Hindlimb muscle (tissue), 1 donor: ENCODE measurements at regions not wholly inside any gene's neighbourhood (a gene's known extent, or its start where the extent isn't known, plus 50 kb on each side); places are given as distances from the start of the nearest gene placed in this dataset.

Experiments
- DNase-seq: peaks from one replicate; pipeline ENCODE4 v3.0.0-alpha.2; 2013

GRCh38 chr16:5505091-5505887, 407.7 kb upstream of the EEF2KMT start:
- no peak for DNase-seq

- DNase-seq, result no peak
Measured at GRCh38 chr16:5504064-5504781, 406.6 kb upstream of the EEF2KMT start.

- no peak for DNase-seq
Measured at GRCh38 chr16:5502944-5503343, 405.3 kb upstream of the EEF2KMT start.

GRCh38 chr16:5502467-5502869, 404.9 kb upstream of the EEF2KMT start:
- DNase-seq, result no peak

- no peak for DNase-seq
Measured at GRCh38 chr16:5500526-5500925, 402.9 kb upstream of the EEF2KMT start.

GRCh38 chr16:5498562-5498961, 401.0 kb upstream of the EEF2KMT start:
- no peak for DNase-seq

- no peak for DNase-seq
Measured at GRCh38 chr16:5496013-5496412, 398.4 kb upstream of the EEF2KMT start.

- no peak for DNase-seq
Measured at GRCh38 chr16:5490499-5490898, 392.9 kb upstream of the EEF2KMT start.

GRCh38 chr16:5488581-5488980, 391.0 kb upstream of the EEF2KMT start:
- no peak for DNase-seq

- no peak for DNase-seq
Measured at GRCh38 chr16:5487728-5488127, 390.1 kb upstream of the EEF2KMT start.

GRCh38 chr16:5482256-5482655, 384.7 kb upstream of the EEF2KMT start:
- no peak for DNase-seq

GRCh38 chr16:5480431-5481195, 383.0 kb upstream of the EEF2KMT start:
- no peak for DNase-seq

- no peak for DNase-seq
Measured at GRCh38 chr16:5479926-5480325, 382.3 kb upstream of the EEF2KMT start.

- DNase-seq, result no peak
Measured at GRCh38 chr16:5478036-5478435, 380.4 kb upstream of the EEF2KMT start.

GRCh38 chr16:5477251-5477650, 379.7 kb upstream of the EEF2KMT start:
- DNase-seq, result no peak

- no peak for DNase-seq
Measured at GRCh38 chr16:5472552-5472951, 375.0 kb upstream of the EEF2KMT start.

- DNase-seq, result no peak
Measured at GRCh38 chr16:5468488-5468887, 370.9 kb upstream of the EEF2KMT start.

GRCh38 chr16:5467552-5467951, 370.0 kb upstream of the EEF2KMT start:
- DNase-seq, result no peak

GRCh38 chr16:5466551-5466950, 369.0 kb upstream of the EEF2KMT start:
- no peak for DNase-seq

GRCh38 chr16:5465714-5466113, 368.1 kb upstream of the EEF2KMT start:
- DNase-seq, result no peak

- no peak for DNase-seq
Measured at GRCh38 chr16:5463820-5464219, 366.2 kb upstream of the EEF2KMT start.

GRCh38 chr16:5461574-5461973, 364.0 kb upstream of the EEF2KMT start:
- DNase-seq, result no peak

- no peak for DNase-seq
Measured at GRCh38 chr16:5461141-5461540, 363.5 kb upstream of the EEF2KMT start.
